GM12878 (cell line): ENCODE measurements at regions not wholly inside any gene's neighbourhood (a gene's known extent, or its start where the extent isn't known, plus 50 kb on each side); places are given as distances from the start of the nearest gene placed in this dataset.

Source experiments
- ATAC-seq: fragments of 200-7000 bp; cut with Tn5 transposase; 3 replicates; pipeline ENCODE4 v1.9.1; 2020; ENCODE audit warnings: mild to moderate bottlenecking, moderate library complexity
- BruUV-seq: library from RNA; stranded (reverse); fragments of 400-500 nt; replicated peaks from 2 replicates; lab custom pipeline; 2021; lab: Mats Ljungman, UMichigan
- CTCF ChIA-PET: fragments of 300-600 bp; sonication (Branson Sonifier 250); formaldehyde crosslinking; extraction: SDS; loops from one replicate; lab custom pipeline; 2021; ENCODE audit warnings: inconsistent platforms; lab: Yijun Ruan, JAX
- POLR2A ChIA-PET: fragments of 350-600 bp; formaldehyde crosslinking; extraction: SDS; loops from one replicate; lab custom pipeline; 2021; ENCODE audit warnings: inconsistent platforms; lab: Charles Lee
- RAD21 ChIA-PET: fragments of 300-600 bp; sonication (Branson Sonifier 250); formaldehyde crosslinking; loops from one replicate; lab custom pipeline; 2023; ENCODE audit warnings: antibody characterized with exemption; ENCODE audit not compliant: unreplicated experiment; lab: Charles Lee
- SMC1A ChIA-PET: fragments of 300-600 bp; sonication (Branson Sonifier 250); formaldehyde crosslinking; loops from one replicate; lab custom pipeline; 2023; ENCODE audit not compliant: unreplicated experiment, uncharacterized antibody; lab: Charles Lee
- DNase-seq: peaks from one replicate; pipeline ENCODE4 v3.0.0-alpha.2; 2011; ENCODE audit warnings: low read depth, low spot score
- FAIRE-seq: peaks from 3 replicates; lab custom pipeline; 2011; peaks lifted over from hg19 to GRCh38; lab: Jason Lieb, UNC
- H2AFZ ChIP-seq: 2 replicates; pipeline ENCODE4 v1.6.0; 2011; ENCODE audit warnings: low read depth, low read length, control low read depth; ENCODE audit not compliant: control insufficient read depth
- H3K27ac ChIP-seq: 2 replicates; pipeline ENCODE4 v1.5.1; 2011; ENCODE audit warnings: control low read depth; ENCODE audit not compliant: control insufficient read depth, insufficient read depth
- H3K27me3 ChIP-seq, 2 experiments: replicated peaks in 1 of 2; 2 replicates each; pipeline versions ENCODE4 v1.6.0 to v1.6.1; 2011; ENCODE audit warnings: low read length in 1 of 2; ENCODE audit not compliant: control insufficient read depth in 2 of 2, insufficient read depth in 2 of 2
- H3K36me3 ChIP-seq, 2 experiments: 2 replicates each; pipeline ENCODE4 v1.5.1; 2011; ENCODE audit warnings: low read length in 1 of 2; ENCODE audit not compliant: control insufficient read depth in 2 of 2, insufficient read depth in 2 of 2
- H3K4me1 ChIP-seq: 2 replicates; pipeline ENCODE4 v1.6.1; 2011; ENCODE audit warnings: mild to moderate bottlenecking, low read length, moderate library complexity, mixed read lengths; ENCODE audit not compliant: control insufficient read depth, insufficient read depth
- H3K4me2 ChIP-seq: 2 replicates; pipeline ENCODE4 v1.6.0; 2011; ENCODE audit warnings: control low read depth; ENCODE audit not compliant: control insufficient read depth, insufficient read depth
- H3K4me3 ChIP-seq: fragments of 200-600 bp; sonication (generic); 2 replicates; pipeline ENCODE4 v1.5.1; 2016
- H3K79me2 ChIP-seq: 2 replicates; pipeline ENCODE4 v1.6.0; 2011; ENCODE audit warnings: low read length; ENCODE audit not compliant: control insufficient read depth, insufficient read depth
- H3K9ac ChIP-seq: 2 replicates; pipeline ENCODE4 v1.8.0; 2011; ENCODE audit warnings: low read length, control low read depth, mixed read lengths; ENCODE audit not compliant: control insufficient read depth, insufficient read depth
- H3K9me3 ChIP-seq: replicated peaks from 3 replicates; pipeline ENCODE4 v1.5.1; 2011; ENCODE audit warnings: mild to moderate bottlenecking, low read length; ENCODE audit not compliant: control insufficient read depth, insufficient read depth
- H4K20me1 ChIP-seq: 2 replicates; pipeline ENCODE4 v1.6.0; 2011; ENCODE audit not compliant: control insufficient read depth, insufficient read depth
- ASH2L ChIP-seq: fragments of 300-600, 200-600 bp; sonication (generic); IDR thresholded peaks from 2 replicates; pipeline ENCODE4 v1.6.1; 2017; ENCODE audit warnings: low read depth, mild to moderate bottlenecking, borderline replicate concordance
- BCL11A ChIP-seq: IDR thresholded peaks from 2 replicates; pipeline ENCODE4 v1.6.1; 2011; ENCODE audit warnings: low read depth, low read length
- BRCA1 ChIP-seq: IDR thresholded peaks from 2 replicates; pipeline ENCODE4 v1.6.1; 2011; ENCODE audit warnings: low read depth, low read length, improper control_type of control experiment
- CHD1 ChIP-seq: IDR thresholded peaks from 2 replicates; pipeline ENCODE4 v1.6.1; 2012; ENCODE audit warnings: low read depth, low read length, improper control_type of control experiment
- EP300 ChIP-seq, 2 experiments: fragments of 150-350 bp in 1 of 2; IDR thresholded peaks; 2 replicates each; pipeline ENCODE4 v1.6.1; 2011 to 2012; ENCODE audit warnings: low read depth in 2 of 2, low read length in 2 of 2, borderline replicate concordance in 1 of 2, improper control_type of control experiment in 1 of 2, inconsistent platforms in 1 of 2; ENCODE audit not compliant: control insufficient read depth in 1 of 2
- HDGF ChIP-seq: fragments of 450-650 bp; IDR thresholded peaks from 2 replicates; pipeline ENCODE4 v1.6.1; 2016; ENCODE audit warnings: antibody characterized with exemption
- NR2F1 ChIP-seq: fragments of 450-650 bp; conservative IDR thresholded peaks from 2 replicates; pipeline ENCODE4 v1.6.1; 2017; ENCODE audit warnings: mild to moderate bottlenecking
- RAD21 ChIP-seq: IDR thresholded peaks from 2 replicates; pipeline ENCODE4 v1.6.1; 2011; ENCODE audit warnings: mild to moderate bottlenecking, low read depth, low read length, moderate library complexity; ENCODE audit not compliant: insufficient read depth
- RAD51 ChIP-seq: fragments of 450-650 bp; IDR thresholded peaks from 2 replicates; pipeline ENCODE4 v1.6.1; 2016; ENCODE audit warnings: moderate library complexity, mild to moderate bottlenecking, inconsistent platforms
- RBBP5 ChIP-seq: fragments of 200-600 bp; sonication (generic); conservative IDR thresholded peaks from 2 replicates; pipeline ENCODE4 v1.6.1; 2016
- SIN3A ChIP-seq: IDR thresholded peaks from 2 replicates; pipeline ENCODE4 v1.6.1; 2012; ENCODE audit warnings: low read depth, low read length, improper control_type of control experiment
- SUPT20H ChIP-seq: IDR thresholded peaks from 2 replicates; pipeline ENCODE4 v1.6.1; 2011; ENCODE audit warnings: low read depth, mild to moderate bottlenecking, low read length, moderate library complexity, borderline replicate concordance; ENCODE audit not compliant: control insufficient read depth
- TAF1 ChIP-seq: IDR thresholded peaks from 2 replicates; pipeline ENCODE4 v1.6.1; 2011; ENCODE audit warnings: mild to moderate bottlenecking, low read depth, low read length, borderline replicate concordance
- TCF3 ChIP-seq: IDR thresholded peaks from 2 replicates; pipeline ENCODE4 v1.6.1; 2012; ENCODE audit warnings: low read depth, mild to moderate bottlenecking, low read length, borderline replicate concordance; ENCODE audit not compliant: insufficient read depth
- WRNIP1 ChIP-seq: IDR thresholded peaks from 2 replicates; pipeline ENCODE4 v1.6.1; 2011; ENCODE audit warnings: low read depth, low read length, improper control_type of control experiment, borderline replicate concordance
- YY1 ChIP-seq: IDR thresholded peaks from 2 replicates; pipeline ENCODE4 v1.6.1; 2011; ENCODE audit warnings: low read depth, mild to moderate bottlenecking, low read length
- in situ Hi-C: fragments of 300-500 bp; cut with MboI; formaldehyde crosslinking; loops from 9 replicates; pipeline ENCODE4 v1.14.3; 2018; ENCODE audit warnings: mixed read lengths
- intact Hi-C: fragments of 100-400 bp; cut with micrococcal nuclease; formaldehyde crosslinking; loops from one replicate; pipeline ENCODE4 v1.14.2; 2022; ENCODE audit not compliant: unreplicated experiment
- TF ChIP-seq, protein P1 (sequence below): IDR thresholded peaks from 2 replicates; pipeline ENCODE4 v1.6.1; 2012; ENCODE audit warnings: low read depth, low read length, improper control_type of control experiment
- TF ChIP-seq, protein P2 (sequence below): fragments of 450-650 bp; formaldehyde crosslinking; IDR thresholded peaks from 2 replicates; pipeline ENCODE4 v1.5.0; 2022; ENCODE audit warnings: mild to moderate bottlenecking, missing genetic modification characterization
- TF ChIP-seq, protein P3 (sequence below): fragments of 450-650 bp; IDR thresholded peaks from 2 replicates; pipeline ENCODE4 v1.6.1; 2016; ENCODE audit warnings: mild to moderate bottlenecking

DNA sequence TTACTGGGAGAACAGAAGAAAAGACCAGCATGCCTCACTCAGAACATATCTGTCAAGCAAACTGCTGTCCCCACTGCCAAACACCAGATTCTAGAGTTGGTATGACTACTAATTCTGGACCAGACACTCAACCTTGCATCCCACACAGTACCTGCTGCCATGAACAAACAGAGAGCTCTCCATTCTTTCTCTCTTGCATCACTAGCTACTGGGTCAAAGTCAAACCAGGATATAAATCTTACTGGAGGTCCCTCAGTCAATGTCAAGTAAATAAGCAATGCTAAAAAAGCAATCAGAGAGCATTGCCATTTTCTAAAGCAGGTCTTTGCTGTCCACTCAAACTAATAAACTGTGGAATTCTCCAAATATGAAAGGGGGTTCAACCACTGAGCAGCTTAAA is 452.4 kb upstream of the SEL1L start:
- Histone ChIP-seq H3K4me2 (no peak overlapping the region), H3K79me2 (no peaks in the 10 kb centered on the region), H3K9me3 (no peaks in the 10 kb centered on the region), H2AFZ (no peak overlapping the region), H3K9ac (no peak overlapping the region), H3K4me1 (no peaks in the 10 kb centered on the region), H3K27ac (no peak overlapping the region), H3K36me3 (no peaks in the 10 kb centered on the region), H3K27me3 (no peaks in the 10 kb centered on the region), H3K4me3 (no peak overlapping the region), H4K20me1 (no peaks in the 10 kb centered on the region)
- BruUV-seq = no TSS peak
- ChIA-PET SMC1A (interaction anchor here (1.0 kb wide), 1 partner anchor 887 kb away, joined by 3 read pairs; no protein-coding TSS in a partner anchor), RAD21 (interaction anchor here (1.8 kb wide), 1 partner anchor 361 kb away, joined by 5 read pairs; no protein-coding TSS in a partner anchor), POLR2A (no interaction called here), CTCF (no interaction called here)
- DNase-seq = no peak
- FAIRE-seq = no peak
- no peak for TF ChIP-seq HDGF
- no peak for TF ChIP-seq NR2F1
- TF ChIP-seq BCL11A = no peak
- no peak for TF ChIP-seq CHD1
- TF ChIP-seq RBBP5 = no peak
- TF ChIP-seq BRCA1 = no peak
- no peak for TF ChIP-seq SUPT20H
- TF ChIP-seq WRNIP1 = no peak
- TF ChIP-seq, protein P1, sequence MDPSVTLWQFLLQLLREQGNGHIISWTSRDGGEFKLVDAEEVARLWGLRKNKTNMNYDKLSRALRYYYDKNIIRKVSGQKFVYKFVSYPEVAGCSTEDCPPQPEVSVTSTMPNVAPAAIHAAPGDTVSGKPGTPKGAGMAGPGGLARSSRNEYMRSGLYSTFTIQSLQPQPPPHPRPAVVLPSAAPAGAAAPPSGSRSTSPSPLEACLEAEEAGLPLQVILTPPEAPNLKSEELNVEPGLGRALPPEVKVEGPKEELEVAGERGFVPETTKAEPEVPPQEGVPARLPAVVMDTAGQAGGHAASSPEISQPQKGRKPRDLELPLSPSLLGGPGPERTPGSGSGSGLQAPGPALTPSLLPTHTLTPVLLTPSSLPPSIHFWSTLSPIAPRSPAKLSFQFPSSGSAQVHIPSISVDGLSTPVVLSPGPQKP = no peak
- TF ChIP-seq, protein P2, sequence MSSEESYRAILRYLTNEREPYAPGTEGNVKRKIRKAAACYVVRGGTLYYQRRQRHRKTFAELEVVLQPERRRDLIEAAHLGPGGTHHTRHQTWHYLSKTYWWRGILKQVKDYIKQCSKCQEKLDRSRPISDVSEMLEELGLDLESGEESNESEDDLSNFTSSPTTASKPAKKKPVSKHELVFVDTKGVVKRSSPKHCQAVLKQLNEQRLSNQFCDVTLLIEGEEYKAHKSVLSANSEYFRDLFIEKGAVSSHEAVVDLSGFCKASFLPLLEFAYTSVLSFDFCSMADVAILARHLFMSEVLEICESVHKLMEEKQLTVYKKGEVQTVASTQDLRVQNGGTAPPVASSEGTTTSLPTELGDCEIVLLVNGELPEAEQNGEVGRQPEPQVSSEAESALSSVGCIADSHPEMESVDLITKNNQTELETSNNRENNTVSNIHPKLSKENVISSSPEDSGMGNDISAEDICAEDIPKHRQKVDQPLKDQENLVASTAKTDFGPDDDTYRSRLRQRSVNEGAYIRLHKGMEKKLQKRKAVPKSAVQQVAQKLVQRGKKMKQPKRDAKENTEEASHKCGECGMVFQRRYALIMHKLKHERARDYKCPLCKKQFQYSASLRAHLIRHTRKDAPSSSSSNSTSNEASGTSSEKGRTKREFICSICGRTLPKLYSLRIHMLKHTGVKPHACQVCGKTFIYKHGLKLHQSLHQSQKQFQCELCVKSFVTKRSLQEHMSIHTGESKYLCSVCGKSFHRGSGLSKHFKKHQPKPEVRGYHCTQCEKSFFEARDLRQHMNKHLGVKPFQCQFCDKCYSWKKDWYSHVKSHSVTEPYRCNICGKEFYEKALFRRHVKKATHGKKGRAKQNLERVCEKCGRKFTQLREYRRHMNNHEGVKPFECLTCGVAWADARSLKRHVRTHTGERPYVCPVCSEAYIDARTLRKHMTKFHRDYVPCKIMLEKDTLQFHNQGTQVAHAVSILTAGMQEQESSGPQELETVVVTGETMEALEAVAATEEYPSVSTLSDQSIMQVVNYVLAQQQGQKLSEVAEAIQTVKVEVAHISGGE (CRISPR knock-in tag) = no peak
- TF ChIP-seq RAD51 = no peak
- TF ChIP-seq TAF1 = no peak
- no peak for TF ChIP-seq YY1
- no peak for TF ChIP-seq EP300 (IDR thresholded peaks at IDR 0.05; ENCODE audit: borderline replicate concordance in 1 of 2, control insufficient read depth in 1 of 2, low read depth in 2 of 2, low read length in 2 of 2)
- no peak for TF ChIP-seq TCF3
- TF ChIP-seq, protein P3, sequence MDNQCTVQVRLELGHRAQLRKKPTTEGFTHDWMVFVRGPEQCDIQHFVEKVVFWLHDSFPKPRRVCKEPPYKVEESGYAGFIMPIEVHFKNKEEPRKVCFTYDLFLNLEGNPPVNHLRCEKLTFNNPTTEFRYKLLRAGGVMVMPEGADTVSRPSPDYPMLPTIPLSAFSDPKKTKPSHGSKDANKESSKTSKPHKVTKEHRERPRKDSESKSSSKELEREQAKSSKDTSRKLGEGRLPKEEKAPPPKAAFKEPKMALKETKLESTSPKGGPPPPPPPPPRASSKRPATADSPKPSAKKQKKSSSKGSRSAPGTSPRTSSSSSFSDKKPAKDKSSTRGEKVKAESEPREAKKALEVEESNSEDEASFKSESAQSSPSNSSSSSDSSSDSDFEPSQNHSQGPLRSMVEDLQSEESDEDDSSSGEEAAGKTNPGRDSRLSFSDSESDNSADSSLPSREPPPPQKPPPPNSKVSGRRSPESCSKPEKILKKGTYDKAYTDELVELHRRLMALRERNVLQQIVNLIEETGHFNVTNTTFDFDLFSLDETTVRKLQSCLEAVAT = no peak
- no peak for TF ChIP-seq SIN3A
- TF ChIP-seq ASH2L = no peak
- no peak for TF ChIP-seq RAD21
- no peak for ATAC-seq
- intact Hi-C loops (no loop called here), in situ Hi-C loops (loop anchor here (25.0 kb wide), 2 partner anchors 1076 to 1476 kb away; no protein-coding TSS in a partner anchor)
